Astrocyte of the cerebellum (primary cell): ENCODE measurements at regions not wholly inside any gene's neighbourhood (a gene's known extent, or its start where the extent isn't known, plus 50 kb on each side); places are given as distances from the start of the nearest gene placed in this dataset.

Source experiments
- DNase-seq: peaks from one replicate; pipeline ENCODE4 v3.0.0-alpha.2; 2011; ENCODE audit warnings: low read depth
- H3K4me3 ChIP-seq: 2 replicates; pipeline ENCODE4 v1.5.1; 2011; ENCODE audit warnings: mild to moderate bottlenecking, low read depth, low read length, moderate library complexity
- CTCF ChIP-seq: IDR thresholded peaks from 2 replicates; pipeline ENCODE4 v1.5.1; 2012; ENCODE audit warnings: low read length, low read depth, moderate library complexity, mild to moderate bottlenecking; ENCODE audit errors: missing control alignments
- in situ Hi-C: cut with HindIII; loops from 2 replicates; pipeline ENCODE4 v1.10.0; 2017; ENCODE audit warnings: low sequenced_read_pairs

- DNase-seq: no peak
Observed at GRCh38 chr3:56987238-56987895, 73.1 kb upstream of the SPATA12 start.

GRCh38 chr3:56986347-56986746 lies 74.1 kb upstream of the SPATA12 start:
- in situ Hi-C loops: loop anchor here (25.0 kb wide), 1 partner anchor 274 kb away; no protein-coding TSS in a partner anchor
- no peak for DNase-seq
- H3K4me3 ChIP-seq: no peak overlapping the region
- TF ChIP-seq CTCF: no peak

More at GRCh38 chr3:56987238-56987895, 73.1 kb upstream of the SPATA12 start:
- peak; percentile 43 for TF ChIP-seq CTCF
- in situ Hi-C loops: loop anchor here (25.0 kb wide), 1 partner anchor 275 kb away; no protein-coding TSS in a partner anchor
- H3K4me3 ChIP-seq: no peak overlapping the region

- TF ChIP-seq CTCF: peak; percentile 29
- in situ Hi-C loops: loop anchor here (25.0 kb wide), 1 partner anchor 274 kb away; no protein-coding TSS in a partner anchor
- DNase-seq: no peak
- no peak overlapping the region for H3K4me3 ChIP-seq
Observed at GRCh38 chr3:56985878-56986277, 74.6 kb upstream of the SPATA12 start.

GRCh38 chr3:56985460-56985859 lies 75.0 kb upstream of the SPATA12 start:
- in situ Hi-C loops: loop anchor here (25.0 kb wide), 1 partner anchor 273 kb away; no protein-coding TSS in a partner anchor
- no peak for DNase-seq
- TF ChIP-seq CTCF: no peak
- H3K4me3 ChIP-seq: no peak overlapping the region

GRCh38 chr3:56983427-56983826 lies 77.0 kb upstream of the SPATA12 start:
- TF ChIP-seq CTCF: no peak
- no peak overlapping the region for H3K4me3 ChIP-seq
- in situ Hi-C loops: loop anchor here (25.0 kb wide), 1 partner anchor 271 kb away; no protein-coding TSS in a partner anchor
- no peak for DNase-seq

GRCh38 chr3:56981445-56982230 lies 78.8 kb upstream of the SPATA12 start:
- in situ Hi-C loops: loop anchor here (25.0 kb wide), 1 partner anchor 269 kb away; no protein-coding TSS in a partner anchor
- TF ChIP-seq CTCF: no peak
- H3K4me3 ChIP-seq: no peak overlapping the region
- no peak for DNase-seq
